ENCODE measurements at regions not wholly inside any gene's neighbourhood (a gene's known extent, or its start where the extent isn't known, plus 50 kb on each side); places are given as distances from the start of the nearest gene placed in this dataset.

GRCh38 chr12:63326260-63326659 lies 175.3 kb upstream of the AVPR1A start:
- Histone ChIP-seq H3K27ac (no peak overlapping the region), H3K4me3 (ENCODE audit: low read depth, low read length) (no peak overlapping the region), H3K27me3 (replicated peaks) (no peaks in the 10 kb centered on the region), H3K36me3 (replicated peaks) (no peaks in the 10 kb centered on the region)
- TF ChIP-seq CTCF (IDR thresholded peaks at IDR 0.05; ENCODE audit: low read depth, low read length, missing control alignments): no peak
- in situ Hi-C loops (cut with HindIII; ENCODE audit: low pct_ligation_motif_present, low sequenced_read_pairs): no loop called here
- no peak for DNase-seq

- H3K27ac ChIP-seq: no peak overlapping the region
- H3K36me3 ChIP-seq (replicated peaks): no peaks in the 10 kb centered on the region
- in situ Hi-C loops (cut with HindIII; ENCODE audit: low pct_ligation_motif_present, low sequenced_read_pairs): no loop called here
- H3K27me3 ChIP-seq (replicated peaks): no peaks in the 10 kb centered on the region
- no peak for DNase-seq
- H3K4me3 ChIP-seq (ENCODE audit: low read depth, low read length): no peak overlapping the region
- TF ChIP-seq CTCF (IDR thresholded peaks at IDR 0.05; ENCODE audit: low read depth, low read length, missing control alignments): no peak
These were observed 174.8 kb upstream of the AVPR1A start for GRCh38 chr12:63325757-63326156.

GRCh38 chr12:63323942-63324341 lies 172.9 kb upstream of the AVPR1A start:
- in situ Hi-C loops (cut with HindIII; ENCODE audit: low pct_ligation_motif_present, low sequenced_read_pairs): no loop called here
- DNase-seq: no peak
- Histone ChIP-seq H3K36me3 (replicated peaks) (no peaks in the 10 kb centered on the region), H3K27ac (no peak overlapping the region), H3K27me3 (replicated peaks) (no peaks in the 10 kb centered on the region), H3K4me3 (ENCODE audit: low read depth, low read length) (no peak overlapping the region)
- TF ChIP-seq CTCF (IDR thresholded peaks at IDR 0.05; ENCODE audit: low read depth, low read length, missing control alignments): no peak

- Histone ChIP-seq H3K4me3 (ENCODE audit: low read depth, low read length) (no peak overlapping the region), H3K36me3 (replicated peaks) (no peaks in the 10 kb centered on the region)
- in situ Hi-C loops (cut with HindIII; ENCODE audit: low pct_ligation_motif_present, low sequenced_read_pairs): no loop called here
These were observed 170.4 kb upstream of the AVPR1A start for GRCh38 chr12:63321373-63321772.

GRCh38 chr12:63319936-63320633 lies 169.1 kb upstream of the AVPR1A start:
- no peak overlapping the region for H3K27ac ChIP-seq
- in situ Hi-C loops (cut with HindIII; ENCODE audit: low pct_ligation_motif_present, low sequenced_read_pairs): no loop called here

More at GRCh38 chr12:63321373-63321772, 170.4 kb upstream of the AVPR1A start:
- Histone ChIP-seq H3K27me3 (replicated peaks) (no peaks in the 10 kb centered on the region), H3K27ac (no peak overlapping the region)
- TF ChIP-seq CTCF (IDR thresholded peaks at IDR 0.05; ENCODE audit: low read depth, low read length, missing control alignments): no peak
- no peak for DNase-seq

More at GRCh38 chr12:63319936-63320633, 169.1 kb upstream of the AVPR1A start:
- Histone ChIP-seq H3K36me3 (replicated peaks) (no peaks in the 10 kb centered on the region), H3K27me3 (replicated peaks) (no peaks in the 10 kb centered on the region), H3K4me3 (ENCODE audit: low read depth, low read length) (no peak overlapping the region)
- no peak for TF ChIP-seq CTCF (IDR thresholded peaks at IDR 0.05; ENCODE audit: low read depth, low read length, missing control alignments)
- DNase-seq: peak; percentile 60

Data from brain microvascular endothelial cell (primary cell).